ENCODE measurements at regions not wholly inside any gene's neighbourhood (a gene's known extent, or its start where the extent isn't known, plus 50 kb on each side); places are given as distances from the start of the nearest gene placed in this dataset.

- no peak for TF ChIP-seq CTCF (IDR thresholded peaks at IDR 0.05)
- TF ChIP-seq EZH2 (IDR thresholded peaks at IDR 0.05), result no peak
- TF ChIP-seq EZH2phosphoT487 (IDR thresholded peaks at IDR 0.05), result no peak
Measured at GRCh38 chr10:29124864-29125263, 164.0 kb upstream of the LYZL1 start.

Measured in neural progenitor cell (in vitro differentiated cells).